ENCODE measurements at regions not wholly inside any gene's neighbourhood (a gene's known extent, or its start where the extent isn't known, plus 50 kb on each side); places are given as distances from the start of the nearest gene placed in this dataset.

GRCh38 chr20:7330850-7331249 lies 563.4 kb downstream of the BMP2 start:
- H3K27ac Mint-ChIP-seq, result no peak overlapping the region
- no peaks in the 10 kb centered on the region for H3K4me1 Mint-ChIP-seq (ENCODE audit: low read depth)
- peaks cover 19% of the 10 kb centered on the region for H3K9me3 Mint-ChIP-seq
- no peaks in the 10 kb centered on the region for H3K27me3 Mint-ChIP-seq (ENCODE audit: low read depth)
- no peak overlapping the region for H3K4me3 Mint-ChIP-seq (ENCODE audit: low read depth)
- intact Hi-C loops (cut with micrococcal nuclease), result no loop called here
- H3K36me3 Mint-ChIP-seq (ENCODE audit: low read depth), result no peaks in the 10 kb centered on the region
- no peak for DNase-seq (ENCODE audit: low spot score)

DNA sequence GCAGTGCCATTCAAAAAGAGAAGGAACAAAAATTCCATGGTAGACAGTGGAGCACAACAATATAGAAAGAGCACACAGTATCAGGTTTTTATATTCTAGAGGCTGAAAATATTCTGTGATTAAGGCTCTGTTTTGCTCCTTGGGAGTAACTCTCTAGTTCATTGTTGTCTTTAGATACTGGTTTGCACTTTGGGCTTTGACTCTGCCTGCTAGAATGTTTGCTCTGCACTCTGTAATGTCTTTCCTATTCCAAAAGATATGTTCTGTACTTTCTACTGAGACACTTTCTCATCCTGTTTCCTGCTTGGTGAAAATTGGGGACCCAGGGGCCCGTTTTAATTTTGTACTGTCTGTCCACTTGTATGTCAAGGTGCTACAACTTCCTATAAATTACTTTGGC lies 564.7 kb downstream of the BMP2 start:
- Mint-ChIP-seq H3K4me3 (ENCODE audit: low read depth) (no peak overlapping the region), H3K27me3 (ENCODE audit: low read depth) (no peaks in the 10 kb centered on the region), H3K36me3 (ENCODE audit: low read depth) (no peaks in the 10 kb centered on the region)

GRCh38 chr20:7333841-7334240 lies 566.4 kb downstream of the BMP2 start:
- Mint-ChIP-seq H3K4me1 (ENCODE audit: low read depth) (no peaks in the 10 kb centered on the region), H3K27ac (no peak overlapping the region), H3K36me3 (ENCODE audit: low read depth) (no peaks in the 10 kb centered on the region), H3K27me3 (ENCODE audit: low read depth) (no peaks in the 10 kb centered on the region), H3K4me3 (ENCODE audit: low read depth) (no peak overlapping the region), H3K9me3 (peaks cover 12% of the 10 kb centered on the region)
- intact Hi-C loops (cut with micrococcal nuclease), result no loop called here
- DNase-seq (ENCODE audit: low spot score), result no peak

More for the DNA sequence above, 564.7 kb downstream of the BMP2 start:
- H3K9me3 Mint-ChIP-seq, result peaks cover 12% of the 10 kb centered on the region
- intact Hi-C loops (cut with micrococcal nuclease), result no loop called here
- no peak overlapping the region for H3K27ac Mint-ChIP-seq
- no peaks in the 10 kb centered on the region for H3K4me1 Mint-ChIP-seq (ENCODE audit: low read depth)
- DNase-seq (ENCODE audit: low spot score), result no peak

DNA sequence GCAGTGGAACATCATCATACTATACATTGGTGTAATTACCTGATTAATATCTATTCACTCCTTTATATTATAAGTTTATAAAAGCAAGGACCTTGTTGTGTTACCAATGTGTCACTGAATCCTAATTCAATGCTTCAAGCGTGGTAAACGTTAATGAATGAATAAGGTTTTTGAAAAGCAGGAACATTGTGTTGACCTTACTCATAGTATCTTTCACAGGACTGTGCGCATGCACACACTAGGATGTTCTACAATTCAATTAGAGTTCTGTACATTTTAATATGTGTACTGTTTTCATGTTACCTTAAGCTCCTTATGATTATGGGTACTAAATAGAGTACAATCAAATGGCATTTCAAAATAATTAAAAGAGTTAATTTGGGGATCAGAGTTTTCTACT lies 578.5 kb downstream of the BMP2 start:
- intact Hi-C loops (cut with micrococcal nuclease), result no loop called here

DNA sequence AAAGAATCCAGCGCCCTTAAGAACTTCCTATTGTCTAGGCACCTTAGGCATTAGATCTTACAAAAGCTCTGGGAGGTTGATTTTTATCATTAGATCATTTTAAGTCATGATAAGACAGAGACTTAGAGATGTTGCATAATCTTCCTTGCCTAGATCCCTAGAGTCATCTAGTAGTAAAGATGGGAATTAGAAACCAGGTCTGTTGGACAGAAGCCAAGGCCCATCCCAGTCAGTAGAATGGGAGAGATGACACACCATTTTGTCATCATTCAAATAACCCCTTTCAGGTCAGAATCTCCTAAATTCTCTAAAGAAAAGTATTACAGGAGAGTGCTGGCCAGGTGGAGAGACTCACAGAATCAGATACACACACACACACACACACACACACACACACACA lies 579.1 kb downstream of the BMP2 start:
- Mint-ChIP-seq H3K36me3 (ENCODE audit: low read depth) (no peaks in the 10 kb centered on the region), H3K27ac (no peak overlapping the region), H3K4me3 (ENCODE audit: low read depth) (no peak overlapping the region), H3K9me3 (peaks cover 15% of the 10 kb centered on the region), H3K4me1 (ENCODE audit: low read depth) (no peaks in the 10 kb centered on the region), H3K27me3 (ENCODE audit: low read depth) (no peaks in the 10 kb centered on the region)
- no peak for DNase-seq (ENCODE audit: low spot score)
- intact Hi-C loops (cut with micrococcal nuclease), result no loop called here

More for the DNA sequence above, 578.5 kb downstream of the BMP2 start:
- Mint-ChIP-seq H3K4me1 (ENCODE audit: low read depth) (no peaks in the 10 kb centered on the region), H3K36me3 (ENCODE audit: low read depth) (no peaks in the 10 kb centered on the region), H3K4me3 (ENCODE audit: low read depth) (no peak overlapping the region), H3K27me3 (ENCODE audit: low read depth) (no peaks in the 10 kb centered on the region), H3K27ac (no peak overlapping the region), H3K9me3 (peaks cover 13% of the 10 kb centered on the region)
- no peak for DNase-seq (ENCODE audit: low spot score)

DNA sequence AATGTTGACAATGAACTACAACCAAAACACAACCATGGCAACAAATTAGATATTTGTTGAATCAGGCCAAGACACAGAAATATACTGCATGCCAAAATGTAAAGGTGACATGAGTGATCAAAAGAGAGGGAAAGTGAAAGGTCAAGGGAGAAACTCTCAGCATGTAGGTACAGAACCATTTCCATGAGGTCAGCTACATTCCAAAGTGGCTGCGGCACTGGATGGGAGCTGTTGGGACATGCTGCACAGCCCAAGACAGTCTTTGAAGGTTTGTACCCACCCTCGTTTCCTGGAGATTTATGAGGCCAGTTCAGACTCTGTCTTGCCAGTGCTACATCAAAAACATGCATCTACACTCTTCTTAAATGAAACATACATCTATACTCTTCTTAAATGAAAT lies 579.9 kb downstream of the BMP2 start:
- Mint-ChIP-seq H3K27me3 (ENCODE audit: low read depth) (no peaks in the 10 kb centered on the region), H3K4me1 (ENCODE audit: low read depth) (no peaks in the 10 kb centered on the region), H3K9me3 (peaks cover 10% of the 10 kb centered on the region), H3K4me3 (ENCODE audit: low read depth) (no peak overlapping the region), H3K36me3 (ENCODE audit: low read depth) (no peaks in the 10 kb centered on the region), H3K27ac (no peak overlapping the region)
- DNase-seq (ENCODE audit: low spot score), result no peak
- intact Hi-C loops (cut with micrococcal nuclease), result no loop called here

DNA sequence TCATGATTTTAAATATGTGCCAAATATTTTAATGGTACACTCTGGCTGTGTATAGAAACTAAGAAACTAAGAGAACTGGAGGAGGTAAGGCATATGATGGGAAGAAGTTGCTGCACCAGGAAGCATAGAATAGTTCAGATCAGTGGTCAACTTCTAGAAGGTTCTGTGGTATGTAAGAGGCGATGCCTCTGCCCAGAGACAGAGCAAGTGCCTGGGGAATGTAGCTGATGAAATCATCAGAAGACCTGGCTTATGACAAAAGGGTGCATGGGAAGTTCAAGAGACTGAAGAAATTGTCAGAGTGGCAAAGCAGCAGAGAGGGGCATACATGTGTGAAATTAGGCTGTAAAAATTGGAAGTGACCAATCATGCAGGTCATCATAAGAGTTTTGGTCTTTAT lies 580.8 kb downstream of the BMP2 start:
- H3K9me3 Mint-ChIP-seq, result peaks cover 10% of the 10 kb centered on the region
- no peaks in the 10 kb centered on the region for H3K36me3 Mint-ChIP-seq (ENCODE audit: low read depth)
- H3K4me3 Mint-ChIP-seq (ENCODE audit: low read depth), result no peak overlapping the region
- H3K4me1 Mint-ChIP-seq (ENCODE audit: low read depth), result no peaks in the 10 kb centered on the region
- H3K27ac Mint-ChIP-seq, result no peak overlapping the region
- no peaks in the 10 kb centered on the region for H3K27me3 Mint-ChIP-seq (ENCODE audit: low read depth)
- DNase-seq (ENCODE audit: low spot score), result no peak
- intact Hi-C loops (cut with micrococcal nuclease), result no loop called here

GRCh38 chr20:7352165-7352564 lies 584.7 kb downstream of the BMP2 start:
- Mint-ChIP-seq H3K4me3 (ENCODE audit: low read depth) (no peak overlapping the region), H3K36me3 (ENCODE audit: low read depth) (no peaks in the 10 kb centered on the region), H3K4me1 (ENCODE audit: low read depth) (no peaks in the 10 kb centered on the region), H3K9me3 (peaks cover 10% of the 10 kb centered on the region), H3K27ac (no peak overlapping the region), H3K27me3 (ENCODE audit: low read depth) (no peaks in the 10 kb centered on the region)
- no peak for DNase-seq (ENCODE audit: low spot score)
- intact Hi-C loops (cut with micrococcal nuclease), result no loop called here

GRCh38 chr20:7355051-7355450 lies 585.2 kb downstream of the HAO1 start:
- no peaks in the 10 kb centered on the region for H3K27me3 Mint-ChIP-seq (ENCODE audit: low read depth)
- H3K4me1 Mint-ChIP-seq (ENCODE audit: low read depth), result no peaks in the 10 kb centered on the region
- no peak overlapping the region for H3K27ac Mint-ChIP-seq
- peaks cover 14% of the 10 kb centered on the region for H3K9me3 Mint-ChIP-seq
- DNase-seq (ENCODE audit: low spot score), result no peak
- H3K36me3 Mint-ChIP-seq (ENCODE audit: low read depth), result no peaks in the 10 kb centered on the region
- no peak overlapping the region for H3K4me3 Mint-ChIP-seq (ENCODE audit: low read depth)
- intact Hi-C loops (cut with micrococcal nuclease), result no loop called here

GRCh38 chr20:7358670-7359069 lies 581.6 kb downstream of the HAO1 start:
- Mint-ChIP-seq H3K4me1 (ENCODE audit: low read depth) (no peaks in the 10 kb centered on the region), H3K36me3 (ENCODE audit: low read depth) (no peaks in the 10 kb centered on the region), H3K27me3 (ENCODE audit: low read depth) (no peaks in the 10 kb centered on the region), H3K4me3 (ENCODE audit: low read depth) (no peak overlapping the region), H3K9me3 (peaks cover 14% of the 10 kb centered on the region), H3K27ac (no peak overlapping the region)
- no peak for DNase-seq (ENCODE audit: low spot score)
- intact Hi-C loops (cut with micrococcal nuclease), result no loop called here

- Mint-ChIP-seq H3K9me3 (peaks cover 20% of the 10 kb centered on the region), H3K4me1 (ENCODE audit: low read depth) (no peaks in the 10 kb centered on the region), H3K4me3 (ENCODE audit: low read depth) (no peak overlapping the region), H3K27me3 (ENCODE audit: low read depth) (no peaks in the 10 kb centered on the region), H3K36me3 (ENCODE audit: low read depth) (no peaks in the 10 kb centered on the region), H3K27ac (no peak overlapping the region)
- intact Hi-C loops (cut with micrococcal nuclease), result no loop called here
- no peak for DNase-seq (ENCODE audit: low spot score)
These were observed 580.5 kb downstream of the HAO1 start for GRCh38 chr20:7359739-7360138.

GRCh38 chr20:7361321-7361720 lies 578.9 kb downstream of the HAO1 start:
- Mint-ChIP-seq H3K27ac (no peak overlapping the region), H3K4me3 (ENCODE audit: low read depth) (no peak overlapping the region), H3K27me3 (ENCODE audit: low read depth) (no peaks in the 10 kb centered on the region), H3K4me1 (ENCODE audit: low read depth) (no peaks in the 10 kb centered on the region), H3K9me3 (peaks cover 24% of the 10 kb centered on the region), H3K36me3 (ENCODE audit: low read depth) (no peaks in the 10 kb centered on the region)
- DNase-seq (ENCODE audit: low spot score), result no peak
- intact Hi-C loops (cut with micrococcal nuclease), result no loop called here

GRCh38 chr20:7361931-7362330 lies 578.3 kb downstream of the HAO1 start:
- Mint-ChIP-seq H3K36me3 (ENCODE audit: low read depth) (no peaks in the 10 kb centered on the region), H3K9me3 (peaks cover 24% of the 10 kb centered on the region), H3K27ac (no peak overlapping the region), H3K4me1 (ENCODE audit: low read depth) (no peaks in the 10 kb centered on the region), H3K4me3 (ENCODE audit: low read depth) (no peak overlapping the region), H3K27me3 (ENCODE audit: low read depth) (no peaks in the 10 kb centered on the region)
- no peak for DNase-seq (ENCODE audit: low spot score)
- intact Hi-C loops (cut with micrococcal nuclease), result no loop called here

DNA sequence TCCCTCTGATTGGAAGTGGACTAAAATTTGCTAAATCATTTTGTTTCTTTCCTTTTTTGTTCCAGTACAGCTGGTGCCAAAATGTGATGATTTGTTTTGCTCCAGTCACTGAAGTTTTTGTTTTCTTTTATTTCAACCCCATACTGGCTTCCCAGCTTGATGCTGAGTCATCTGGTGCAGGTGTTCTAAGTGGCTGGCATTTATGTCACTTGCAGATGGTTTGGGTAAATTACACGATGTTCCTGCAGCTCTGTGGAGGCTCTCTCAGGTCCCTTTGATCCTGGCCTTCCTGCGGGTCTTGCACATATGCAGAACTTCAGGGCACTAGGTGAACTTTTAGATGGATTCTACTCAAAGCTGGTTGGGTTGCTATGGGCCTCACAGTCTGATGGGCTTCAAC lies 577.7 kb downstream of the HAO1 start:
- Mint-ChIP-seq H3K27me3 (ENCODE audit: low read depth) (no peaks in the 10 kb centered on the region), H3K36me3 (ENCODE audit: low read depth) (no peaks in the 10 kb centered on the region), H3K4me3 (ENCODE audit: low read depth) (no peak overlapping the region), H3K9me3 (peaks cover 24% of the 10 kb centered on the region), H3K27ac (no peak overlapping the region), H3K4me1 (ENCODE audit: low read depth) (no peaks in the 10 kb centered on the region)
- intact Hi-C loops (cut with micrococcal nuclease), result no loop called here
- DNase-seq (ENCODE audit: low spot score), result no peak
